GM12878 (cell line): ENCODE measurements at regions not wholly inside any gene's neighbourhood (a gene's known extent, or its start where the extent isn't known, plus 50 kb on each side); places are given as distances from the start of the nearest gene placed in this dataset.

Experiments used
- ATAC-seq: fragments of 200-7000 bp; cut with Tn5 transposase; 3 replicates; pipeline ENCODE4 v1.9.1; 2020; ENCODE audit warnings: mild to moderate bottlenecking, moderate library complexity
- BruUV-seq: library from RNA; stranded (reverse); fragments of 400-500 nt; replicated peaks from 2 replicates; lab custom pipeline; 2021; lab: Mats Ljungman, UMichigan
- CTCF ChIA-PET: fragments of 300-600 bp; sonication (Branson Sonifier 250); formaldehyde crosslinking; extraction: SDS; loops from one replicate; lab custom pipeline; 2021; ENCODE audit warnings: inconsistent platforms; lab: Yijun Ruan, JAX
- POLR2A ChIA-PET: fragments of 350-600 bp; formaldehyde crosslinking; extraction: SDS; loops from one replicate; lab custom pipeline; 2021; ENCODE audit warnings: inconsistent platforms; lab: Charles Lee
- RAD21 ChIA-PET: fragments of 300-600 bp; sonication (Branson Sonifier 250); formaldehyde crosslinking; loops from one replicate; lab custom pipeline; 2023; ENCODE audit warnings: antibody characterized with exemption; ENCODE audit not compliant: unreplicated experiment; lab: Charles Lee
- SMC1A ChIA-PET: fragments of 300-600 bp; sonication (Branson Sonifier 250); formaldehyde crosslinking; loops from one replicate; lab custom pipeline; 2023; ENCODE audit not compliant: unreplicated experiment, uncharacterized antibody; lab: Charles Lee
- DNase-seq: peaks from one replicate; pipeline ENCODE4 v3.0.0-alpha.2; 2011; ENCODE audit warnings: low read depth, low spot score
- FAIRE-seq: peaks from 3 replicates; lab custom pipeline; 2011; peaks lifted over from hg19 to GRCh38; lab: Jason Lieb, UNC
- H2AFZ ChIP-seq: 2 replicates; pipeline ENCODE4 v1.6.0; 2011; ENCODE audit warnings: low read depth, low read length, control low read depth; ENCODE audit not compliant: control insufficient read depth
- H3K27ac ChIP-seq: 2 replicates; pipeline ENCODE4 v1.5.1; 2011; ENCODE audit warnings: control low read depth; ENCODE audit not compliant: control insufficient read depth, insufficient read depth
- H3K27me3 ChIP-seq, 2 experiments: replicated peaks in 1 of 2; 2 replicates each; pipeline versions ENCODE4 v1.6.0 to v1.6.1; 2011; ENCODE audit warnings: low read length in 1 of 2; ENCODE audit not compliant: control insufficient read depth in 2 of 2, insufficient read depth in 2 of 2
- H3K36me3 ChIP-seq, 2 experiments: 2 replicates each; pipeline ENCODE4 v1.5.1; 2011; ENCODE audit warnings: low read length in 1 of 2; ENCODE audit not compliant: control insufficient read depth in 2 of 2, insufficient read depth in 2 of 2
- H3K4me1 ChIP-seq: 2 replicates; pipeline ENCODE4 v1.6.1; 2011; ENCODE audit warnings: mild to moderate bottlenecking, low read length, moderate library complexity, mixed read lengths; ENCODE audit not compliant: control insufficient read depth, insufficient read depth
- H3K4me2 ChIP-seq: 2 replicates; pipeline ENCODE4 v1.6.0; 2011; ENCODE audit warnings: control low read depth; ENCODE audit not compliant: control insufficient read depth, insufficient read depth
- H3K4me3 ChIP-seq: fragments of 200-600 bp; sonication (generic); 2 replicates; pipeline ENCODE4 v1.5.1; 2016
- H3K79me2 ChIP-seq: 2 replicates; pipeline ENCODE4 v1.6.0; 2011; ENCODE audit warnings: low read length; ENCODE audit not compliant: control insufficient read depth, insufficient read depth
- H3K9ac ChIP-seq: 2 replicates; pipeline ENCODE4 v1.8.0; 2011; ENCODE audit warnings: low read length, control low read depth, mixed read lengths; ENCODE audit not compliant: control insufficient read depth, insufficient read depth
- H3K9me3 ChIP-seq: replicated peaks from 3 replicates; pipeline ENCODE4 v1.5.1; 2011; ENCODE audit warnings: mild to moderate bottlenecking, low read length; ENCODE audit not compliant: control insufficient read depth, insufficient read depth
- H4K20me1 ChIP-seq: 2 replicates; pipeline ENCODE4 v1.6.0; 2011; ENCODE audit not compliant: control insufficient read depth, insufficient read depth
- BCL11A ChIP-seq: IDR thresholded peaks from 2 replicates; pipeline ENCODE4 v1.6.1; 2011; ENCODE audit warnings: low read depth, low read length
- ETV6 ChIP-seq, 2 experiments: fragments of 450-650 bp in 1 of 2; IDR thresholded peaks in 1 of 2; conservative IDR thresholded peaks in 1 of 2; 2 replicates each; pipeline ENCODE4 v1.6.1; 2014; ENCODE audit warnings: antibody characterized with exemption in 1 of 2, borderline replicate concordance in 1 of 2, low read depth in 1 of 2, mild to moderate bottlenecking in 1 of 2, moderate library complexity in 1 of 2
- FOXK2 ChIP-seq: fragments of 450-650 bp; IDR thresholded peaks from 2 replicates; pipeline ENCODE4 v1.6.1; 2017; ENCODE audit warnings: mild to moderate bottlenecking, moderate library complexity
- IKZF2 ChIP-seq, 2 experiments: fragments of 450-650 bp; IDR thresholded peaks; 2 replicates each; pipeline ENCODE4 v1.6.1; 2017; ENCODE audit warnings: mild to moderate bottlenecking in 2 of 2, moderate library complexity in 2 of 2
- KLF5 ChIP-seq: fragments of 450-650 bp; IDR thresholded peaks from 2 replicates; pipeline ENCODE4 v1.6.1; 2014; ENCODE audit warnings: mild to moderate bottlenecking; ENCODE audit not compliant: partially characterized antibody
- SMARCA5 ChIP-seq: fragments of 450-650 bp; IDR thresholded peaks from 2 replicates; pipeline ENCODE4 v1.6.1; 2017; ENCODE audit warnings: mild to moderate bottlenecking
- TCF7 ChIP-seq: IDR thresholded peaks from 2 replicates; pipeline ENCODE4 v1.6.1; 2014; ENCODE audit warnings: antibody characterized with exemption, borderline replicate concordance
- WGBS: methylation state at CpG from one replicate; pipeline ENCODE4 v1.1.6; 2016; ENCODE audit warnings: low lambda C conversion rate; ENCODE audit not compliant: insufficient replicate concordance, insufficient coverage; ENCODE audit errors: missing lambda C conversion rate; 5-methylcytosine and 5-hydroxymethylcytosine counted together
- in situ Hi-C: fragments of 300-500 bp; cut with MboI; formaldehyde crosslinking; loops from 9 replicates; pipeline ENCODE4 v1.14.3; 2018; ENCODE audit warnings: mixed read lengths
- intact Hi-C: fragments of 100-400 bp; cut with micrococcal nuclease; formaldehyde crosslinking; loops from one replicate; pipeline ENCODE4 v1.14.2; 2022; ENCODE audit not compliant: unreplicated experiment
- TF ChIP-seq, protein P1 (sequence below): fragments of 450-650 bp; IDR thresholded peaks from 2 replicates; pipeline ENCODE4 v1.6.1; 2017; ENCODE audit warnings: antibody characterized with exemption, mild to moderate bottlenecking, moderate library complexity
- TF ChIP-seq, protein P2 (sequence below): fragments of 450-650 bp; IDR thresholded peaks from 2 replicates; pipeline ENCODE4 v1.6.1; 2017; ENCODE audit warnings: mild to moderate bottlenecking, low read depth, inconsistent platforms; ENCODE audit not compliant: poor library complexity, severe bottlenecking
- TF ChIP-seq, protein P3 (sequence below): fragments of 450-650 bp; IDR thresholded peaks from 2 replicates; pipeline ENCODE4 v1.6.1; 2017; ENCODE audit warnings: low read depth, mild to moderate bottlenecking, moderate library complexity

DNA sequence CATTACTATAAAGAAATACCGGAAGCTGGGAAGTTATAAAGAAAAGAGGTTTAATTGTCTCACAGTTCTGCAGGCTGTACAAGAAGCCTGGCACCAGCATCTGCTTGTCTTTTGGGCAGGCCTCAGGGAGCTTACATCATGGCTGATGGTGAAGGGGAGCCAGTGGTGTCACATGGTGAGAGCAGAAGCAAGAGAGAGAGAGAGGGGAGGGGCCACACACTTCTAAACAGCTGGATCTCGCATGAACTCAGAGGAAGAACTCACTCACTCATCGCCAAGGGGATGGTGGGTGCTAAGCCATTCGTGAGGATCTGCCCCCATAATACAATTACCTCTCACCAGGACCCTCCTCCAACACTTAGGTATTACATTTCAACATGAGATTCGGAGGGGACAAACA lies 51.8 kb upstream of the ANKRD34C start:
- ChIA-PET POLR2A (no interaction called here), RAD21 (no interaction called here), SMC1A (no interaction called here), CTCF (no interaction called here)
- H3K9me3 ChIP-seq: no peaks in the 10 kb centered on the region; the same call in 2 of the 3 replicates
- in situ Hi-C loops: no loop called here
- H3K4me1 ChIP-seq: no peaks in the 10 kb centered on the region
- H3K4me2 ChIP-seq: no peak overlapping the region
- BruUV-seq: no TSS peak
- H3K4me3 ChIP-seq: no peak overlapping the region
- H3K27me3 ChIP-seq: no peaks in the 10 kb centered on the region
- TF ChIP-seq FOXK2: no peak
- FAIRE-seq (no peak), ATAC-seq (no peak), DNase-seq (no peak)
- no peaks in the 10 kb centered on the region for H3K79me2 ChIP-seq
- no peaks in the 10 kb centered on the region for H4K20me1 ChIP-seq
- WGBS: 29% methylated on average over 5 of the region's 5 CpGs
- intact Hi-C loops: no loop called here
- H3K36me3 ChIP-seq: no peaks in the 10 kb centered on the region
- H3K9ac ChIP-seq: no peak overlapping the region
- no peak overlapping the region for H3K27ac ChIP-seq
- H2AFZ ChIP-seq: no peak overlapping the region

DNA sequence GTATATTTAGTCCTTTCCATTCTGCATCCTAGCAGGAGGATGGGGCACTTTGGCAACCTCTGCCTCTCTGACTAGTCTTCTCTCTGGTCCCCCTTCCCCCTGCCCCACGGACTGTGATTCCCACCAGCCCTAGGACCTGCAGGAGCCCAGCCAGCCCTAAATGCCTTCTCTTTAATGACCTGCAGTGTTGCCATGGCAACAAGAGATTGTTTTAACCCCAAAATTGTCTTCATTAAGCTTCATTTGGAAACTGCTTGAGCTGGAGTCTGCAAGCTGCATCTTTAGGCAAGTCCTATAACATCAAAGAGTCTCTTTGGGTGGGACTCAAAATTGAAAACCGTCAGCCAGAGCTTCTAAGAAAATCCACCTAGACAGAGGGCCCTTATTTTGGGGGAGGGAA lies 59.7 kb upstream of the ANKRD34C start:
- Histone ChIP-seq H2AFZ (no peak overlapping the region), H3K4me2 (no peak overlapping the region), H3K9ac (no peak overlapping the region), H3K36me3 (no peaks in the 10 kb centered on the region), H3K4me1 (no peaks in the 10 kb centered on the region), H4K20me1 (no peaks in the 10 kb centered on the region; the same call in 1 of the 2 replicates), H3K9me3 (no peaks in the 10 kb centered on the region; the same call in 2 of the 3 replicates), H3K27ac (no peak overlapping the region), H3K27me3 (peaks cover 0 to 10% of the 10 kb centered on the region in 2 experiments; a peak in 2 of 4 replicates), H3K79me2 (no peaks in the 10 kb centered on the region), H3K4me3 (no peak overlapping the region)
- DNase-seq (no peak), ATAC-seq (no peak), FAIRE-seq (no peak)
- 3% methylated on average over 2 of the region's 2 CpGs for WGBS
- SMC1A ChIA-PET: interaction anchor here (0.6 to 1.0 kb wide), 2 partner anchors 194 to 438 kb away, joined by 3 to 4 read pairs; no protein-coding TSS in a partner anchor
- POLR2A ChIA-PET: no interaction called here
- RAD21 ChIA-PET: no interaction called here
- CTCF ChIA-PET: interaction anchor here (1.3 kb wide), 1 partner anchor 38 kb away, joined by 5 read pairs; no protein-coding TSS in a partner anchor
- no TSS peak for BruUV-seq
- intact Hi-C loops (no loop called here), in situ Hi-C loops (no loop called here)
- no peak for TF ChIP-seq SMARCA5
- no peak for TF ChIP-seq KLF5
- TF ChIP-seq ETV6 (conservative IDR thresholded peaks at IDR 0.05 in 1 of 2, IDR thresholded peaks at IDR 0.05 in 1 of 2; ENCODE audit: borderline replicate concordance in 1 of 2, low read depth in 1 of 2): no peak
- TF ChIP-seq IKZF2 (IDR thresholded peaks at IDR 0.05): no peak
- TF ChIP-seq, protein P1, sequence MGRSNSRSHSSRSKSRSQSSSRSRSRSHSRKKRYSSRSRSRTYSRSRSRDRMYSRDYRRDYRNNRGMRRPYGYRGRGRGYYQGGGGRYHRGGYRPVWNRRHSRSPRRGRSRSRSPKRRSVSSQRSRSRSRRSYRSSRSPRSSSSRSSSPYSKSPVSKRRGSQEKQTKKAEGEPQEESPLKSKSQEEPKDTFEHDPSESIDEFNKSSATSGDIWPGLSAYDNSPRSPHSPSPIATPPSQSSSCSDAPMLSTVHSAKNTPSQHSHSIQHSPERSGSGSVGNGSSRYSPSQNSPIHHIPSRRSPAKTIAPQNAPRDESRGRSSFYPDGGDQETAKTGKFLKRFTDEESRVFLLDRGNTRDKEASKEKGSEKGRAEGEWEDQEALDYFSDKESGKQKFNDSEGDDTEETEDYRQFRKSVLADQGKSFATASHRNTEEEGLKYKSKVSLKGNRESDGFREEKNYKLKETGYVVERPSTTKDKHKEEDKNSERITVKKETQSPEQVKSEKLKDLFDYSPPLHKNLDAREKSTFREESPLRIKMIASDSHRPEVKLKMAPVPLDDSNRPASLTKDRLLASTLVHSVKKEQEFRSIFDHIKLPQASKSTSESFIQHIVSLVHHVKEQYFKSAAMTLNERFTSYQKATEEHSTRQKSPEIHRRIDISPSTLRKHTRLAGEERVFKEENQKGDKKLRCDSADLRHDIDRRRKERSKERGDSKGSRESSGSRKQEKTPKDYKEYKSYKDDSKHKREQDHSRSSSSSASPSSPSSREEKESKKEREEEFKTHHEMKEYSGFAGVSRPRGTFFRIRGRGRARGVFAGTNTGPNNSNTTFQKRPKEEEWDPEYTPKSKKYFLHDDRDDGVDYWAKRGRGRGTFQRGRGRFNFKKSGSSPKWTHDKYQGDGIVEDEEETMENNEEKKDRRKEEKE: no peak
- TF ChIP-seq TCF7: no peak
- TF ChIP-seq, protein P2, sequence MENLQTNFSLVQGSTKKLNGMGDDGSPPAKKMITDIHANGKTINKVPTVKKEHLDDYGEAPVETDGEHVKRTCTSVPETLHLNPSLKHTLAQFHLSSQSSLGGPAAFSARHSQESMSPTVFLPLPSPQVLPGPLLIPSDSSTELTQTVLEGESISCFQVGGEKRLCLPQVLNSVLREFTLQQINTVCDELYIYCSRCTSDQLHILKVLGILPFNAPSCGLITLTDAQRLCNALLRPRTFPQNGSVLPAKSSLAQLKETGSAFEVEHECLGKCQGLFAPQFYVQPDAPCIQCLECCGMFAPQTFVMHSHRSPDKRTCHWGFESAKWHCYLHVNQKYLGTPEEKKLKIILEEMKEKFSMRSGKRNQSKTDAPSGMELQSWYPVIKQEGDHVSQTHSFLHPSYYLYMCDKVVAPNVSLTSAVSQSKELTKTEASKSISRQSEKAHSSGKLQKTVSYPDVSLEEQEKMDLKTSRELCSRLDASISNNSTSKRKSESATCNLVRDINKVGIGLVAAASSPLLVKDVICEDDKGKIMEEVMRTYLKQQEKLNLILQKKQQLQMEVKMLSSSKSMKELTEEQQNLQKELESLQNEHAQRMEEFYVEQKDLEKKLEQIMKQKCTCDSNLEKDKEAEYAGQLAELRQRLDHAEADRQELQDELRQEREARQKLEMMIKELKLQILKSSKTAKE: no peak
- TF ChIP-seq, protein P3, sequence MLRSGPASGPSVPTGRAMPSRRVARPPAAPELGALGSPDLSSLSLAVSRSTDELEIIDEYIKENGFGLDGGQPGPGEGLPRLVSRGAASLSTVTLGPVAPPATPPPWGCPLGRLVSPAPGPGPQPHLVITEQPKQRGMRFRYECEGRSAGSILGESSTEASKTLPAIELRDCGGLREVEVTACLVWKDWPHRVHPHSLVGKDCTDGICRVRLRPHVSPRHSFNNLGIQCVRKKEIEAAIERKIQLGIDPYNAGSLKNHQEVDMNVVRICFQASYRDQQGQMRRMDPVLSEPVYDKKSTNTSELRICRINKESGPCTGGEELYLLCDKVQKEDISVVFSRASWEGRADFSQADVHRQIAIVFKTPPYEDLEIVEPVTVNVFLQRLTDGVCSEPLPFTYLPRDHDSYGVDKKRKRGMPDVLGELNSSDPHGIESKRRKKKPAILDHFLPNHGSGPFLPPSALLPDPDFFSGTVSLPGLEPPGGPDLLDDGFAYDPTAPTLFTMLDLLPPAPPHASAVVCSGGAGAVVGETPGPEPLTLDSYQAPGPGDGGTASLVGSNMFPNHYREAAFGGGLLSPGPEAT: no peak
- no peak for TF ChIP-seq BCL11A
